ENCODE measurements at regions not wholly inside any gene's neighbourhood (a gene's known extent, or its start where the extent isn't known, plus 50 kb on each side); places are given as distances from the start of the nearest gene placed in this dataset.
A peak's percentile ranks its signal among the peaks of the same experiment; 100 is the strongest.

DNA sequence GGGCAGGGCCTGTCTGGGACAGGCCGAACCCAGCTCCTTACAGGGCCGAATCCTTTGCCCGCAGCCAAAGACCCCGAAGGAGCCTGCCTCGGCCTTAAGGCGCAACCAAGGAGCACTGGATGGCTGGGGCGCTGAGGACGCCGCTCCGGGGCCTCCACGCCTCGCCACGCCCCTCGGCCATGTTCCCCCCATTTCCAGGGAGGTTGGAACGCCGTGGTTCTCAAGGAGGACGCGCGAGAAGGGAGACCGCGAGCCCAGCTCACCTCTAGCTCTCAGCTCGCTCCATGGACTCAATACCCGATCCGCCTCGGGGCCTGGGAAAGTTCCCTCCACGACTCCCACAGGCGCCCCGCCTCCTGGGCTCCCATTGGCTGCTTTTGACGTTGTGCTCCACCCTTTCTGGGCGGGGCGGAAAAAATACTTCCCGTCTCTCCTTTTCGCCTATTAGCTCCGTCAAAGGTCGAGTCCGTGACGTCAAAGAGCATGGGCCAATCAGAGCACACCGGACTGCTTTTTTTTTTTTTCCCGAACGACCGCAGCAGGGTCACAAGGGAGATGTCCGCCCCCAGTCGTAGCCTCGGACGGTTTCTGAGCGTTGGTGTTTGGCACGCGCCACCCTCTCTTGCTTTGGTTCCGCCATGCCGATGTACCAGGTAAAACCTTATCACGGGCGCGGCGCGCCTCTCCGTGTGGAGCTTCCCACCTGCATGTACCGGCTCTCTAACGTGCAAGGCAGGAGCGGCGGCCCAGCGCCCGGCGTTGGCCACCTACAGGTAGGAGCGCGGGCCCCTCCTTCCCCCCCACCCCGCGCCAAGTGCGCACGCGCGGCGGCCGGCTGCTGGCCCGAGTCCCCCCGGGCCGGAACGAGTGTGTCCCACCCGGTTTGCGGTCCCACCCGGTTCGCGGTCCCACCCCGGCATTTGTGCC is 305.7 kb downstream of the TYW1 start (continued):
- TF ChIP-seq, protein P1, sequence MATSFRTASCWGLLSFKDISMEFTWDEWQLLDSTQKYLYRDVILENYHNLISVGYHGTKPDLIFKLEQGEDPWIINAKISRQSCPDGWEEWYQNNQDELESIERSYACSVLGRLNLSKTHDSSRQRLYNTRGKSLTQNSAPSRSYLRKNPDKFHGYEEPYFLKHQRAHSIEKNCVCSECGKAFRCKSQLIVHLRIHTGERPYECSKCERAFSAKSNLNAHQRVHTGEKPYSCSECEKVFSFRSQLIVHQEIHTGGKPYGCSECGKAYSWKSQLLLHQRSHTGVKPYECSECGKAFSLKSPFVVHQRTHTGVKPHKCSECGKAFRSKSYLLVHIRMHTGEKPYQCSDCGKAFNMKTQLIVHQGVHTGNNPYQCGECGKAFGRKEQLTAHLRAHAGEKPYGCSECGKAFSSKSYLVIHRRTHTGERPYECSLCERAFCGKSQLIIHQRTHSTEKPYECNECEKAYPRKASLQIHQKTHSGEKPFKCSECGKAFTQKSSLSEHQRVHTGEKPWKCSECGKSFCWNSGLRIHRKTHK (tag by site-specific recombination; IDR thresholded peaks at IDR 0.05), result no peak
- TF ChIP-seq, protein P2, sequence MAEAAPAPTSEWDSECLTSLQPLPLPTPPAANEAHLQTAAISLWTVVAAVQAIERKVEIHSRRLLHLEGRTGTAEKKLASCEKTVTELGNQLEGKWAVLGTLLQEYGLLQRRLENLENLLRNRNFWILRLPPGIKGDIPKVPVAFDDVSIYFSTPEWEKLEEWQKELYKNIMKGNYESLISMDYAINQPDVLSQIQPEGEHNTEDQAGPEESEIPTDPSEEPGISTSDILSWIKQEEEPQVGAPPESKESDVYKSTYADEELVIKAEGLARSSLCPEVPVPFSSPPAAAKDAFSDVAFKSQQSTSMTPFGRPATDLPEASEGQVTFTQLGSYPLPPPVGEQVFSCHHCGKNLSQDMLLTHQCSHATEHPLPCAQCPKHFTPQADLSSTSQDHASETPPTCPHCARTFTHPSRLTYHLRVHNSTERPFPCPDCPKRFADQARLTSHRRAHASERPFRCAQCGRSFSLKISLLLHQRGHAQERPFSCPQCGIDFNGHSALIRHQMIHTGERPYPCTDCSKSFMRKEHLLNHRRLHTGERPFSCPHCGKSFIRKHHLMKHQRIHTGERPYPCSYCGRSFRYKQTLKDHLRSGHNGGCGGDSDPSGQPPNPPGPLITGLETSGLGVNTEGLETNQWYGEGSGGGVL (tag by site-specific recombination; IDR thresholded peaks at IDR 0.05), result no peak
- TF ChIP-seq ZNF585B (tag by site-specific recombination; IDR thresholded peaks at IDR 0.05) (no peak), SALL2 (tag by site-specific recombination; IDR thresholded peaks at IDR 0.05; ENCODE audit: borderline replicate concordance) (no peak), ZNF76 (tag by site-specific recombination; IDR thresholded peaks at IDR 0.05; ENCODE audit: borderline replicate concordance, low read depth) (peak; percentile 70), ZNF791 (tag by site-specific recombination; IDR thresholded peaks at IDR 0.05) (no peak), ZNF214 (tag by site-specific recombination; IDR thresholded peaks at IDR 0.05; ENCODE audit: borderline replicate concordance) (no peak), ZNF391 (tag by site-specific recombination; IDR thresholded peaks at IDR 0.05; ENCODE audit: borderline replicate concordance, low read depth) (no peak), ZBTB17 (tag by site-specific recombination; IDR thresholded peaks at IDR 0.05) (peak; percentile 77), ZBTB48 (tag by site-specific recombination; IDR thresholded peaks at IDR 0.05) (no peak), ZNF155 (tag by site-specific recombination; IDR thresholded peaks at IDR 0.05) (no peak), ZNF114 (tag by site-specific recombination; IDR thresholded peaks at IDR 0.05) (no peak), ZNF580 (tag by site-specific recombination; IDR thresholded peaks at IDR 0.05) (no peak), SP7 (tag by site-specific recombination; IDR thresholded peaks at IDR 0.05) (peak; percentile 45; the same call in 1 of the 2 replicates), ZNF558 (tag by site-specific recombination; IDR thresholded peaks at IDR 0.05) (no peak), ZNF544 (tag by site-specific recombination; IDR thresholded peaks at IDR 0.05) (no peak), ZNF521 (tag by site-specific recombination; IDR thresholded peaks at IDR 0.05) (no peak), ZNF610 (tag by site-specific recombination; IDR thresholded peaks at IDR 0.05; ENCODE audit: borderline replicate concordance) (peak; percentile 68; the same call in 1 of the 2 replicates), ZNF248 (tag by site-specific recombination; IDR thresholded peaks at IDR 0.05) (no peak), ZNF121 (tag by site-specific recombination; IDR thresholded peaks at IDR 0.05) (no peak)
- TF ChIP-seq, protein P3, sequence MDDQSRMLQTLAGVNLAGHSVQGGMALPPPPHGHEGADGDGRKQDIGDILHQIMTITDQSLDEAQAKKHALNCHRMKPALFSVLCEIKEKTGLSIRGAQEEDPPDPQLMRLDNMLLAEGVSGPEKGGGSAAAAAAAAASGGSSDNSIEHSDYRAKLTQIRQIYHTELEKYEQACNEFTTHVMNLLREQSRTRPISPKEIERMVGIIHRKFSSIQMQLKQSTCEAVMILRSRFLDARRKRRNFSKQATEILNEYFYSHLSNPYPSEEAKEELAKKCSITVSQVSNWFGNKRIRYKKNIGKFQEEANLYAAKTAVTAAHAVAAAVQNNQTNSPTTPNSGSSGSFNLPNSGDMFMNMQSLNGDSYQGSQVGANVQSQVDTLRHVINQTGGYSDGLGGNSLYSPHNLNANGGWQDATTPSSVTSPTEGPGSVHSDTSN (CRISPR knock-in tag; IDR thresholded peaks at IDR 0.05), result no peak
- TF ChIP-seq, protein P4, sequence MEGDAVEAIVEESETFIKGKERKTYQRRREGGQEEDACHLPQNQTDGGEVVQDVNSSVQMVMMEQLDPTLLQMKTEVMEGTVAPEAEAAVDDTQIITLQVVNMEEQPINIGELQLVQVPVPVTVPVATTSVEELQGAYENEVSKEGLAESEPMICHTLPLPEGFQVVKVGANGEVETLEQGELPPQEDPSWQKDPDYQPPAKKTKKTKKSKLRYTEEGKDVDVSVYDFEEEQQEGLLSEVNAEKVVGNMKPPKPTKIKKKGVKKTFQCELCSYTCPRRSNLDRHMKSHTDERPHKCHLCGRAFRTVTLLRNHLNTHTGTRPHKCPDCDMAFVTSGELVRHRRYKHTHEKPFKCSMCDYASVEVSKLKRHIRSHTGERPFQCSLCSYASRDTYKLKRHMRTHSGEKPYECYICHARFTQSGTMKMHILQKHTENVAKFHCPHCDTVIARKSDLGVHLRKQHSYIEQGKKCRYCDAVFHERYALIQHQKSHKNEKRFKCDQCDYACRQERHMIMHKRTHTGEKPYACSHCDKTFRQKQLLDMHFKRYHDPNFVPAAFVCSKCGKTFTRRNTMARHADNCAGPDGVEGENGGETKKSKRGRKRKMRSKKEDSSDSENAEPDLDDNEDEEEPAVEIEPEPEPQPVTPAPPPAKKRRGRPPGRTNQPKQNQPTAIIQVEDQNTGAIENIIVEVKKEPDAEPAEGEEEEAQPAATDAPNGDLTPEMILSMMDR (tag by site-specific recombination; IDR thresholded peaks at IDR 0.05), result peak; percentile 70
- TF ChIP-seq, protein P5, sequence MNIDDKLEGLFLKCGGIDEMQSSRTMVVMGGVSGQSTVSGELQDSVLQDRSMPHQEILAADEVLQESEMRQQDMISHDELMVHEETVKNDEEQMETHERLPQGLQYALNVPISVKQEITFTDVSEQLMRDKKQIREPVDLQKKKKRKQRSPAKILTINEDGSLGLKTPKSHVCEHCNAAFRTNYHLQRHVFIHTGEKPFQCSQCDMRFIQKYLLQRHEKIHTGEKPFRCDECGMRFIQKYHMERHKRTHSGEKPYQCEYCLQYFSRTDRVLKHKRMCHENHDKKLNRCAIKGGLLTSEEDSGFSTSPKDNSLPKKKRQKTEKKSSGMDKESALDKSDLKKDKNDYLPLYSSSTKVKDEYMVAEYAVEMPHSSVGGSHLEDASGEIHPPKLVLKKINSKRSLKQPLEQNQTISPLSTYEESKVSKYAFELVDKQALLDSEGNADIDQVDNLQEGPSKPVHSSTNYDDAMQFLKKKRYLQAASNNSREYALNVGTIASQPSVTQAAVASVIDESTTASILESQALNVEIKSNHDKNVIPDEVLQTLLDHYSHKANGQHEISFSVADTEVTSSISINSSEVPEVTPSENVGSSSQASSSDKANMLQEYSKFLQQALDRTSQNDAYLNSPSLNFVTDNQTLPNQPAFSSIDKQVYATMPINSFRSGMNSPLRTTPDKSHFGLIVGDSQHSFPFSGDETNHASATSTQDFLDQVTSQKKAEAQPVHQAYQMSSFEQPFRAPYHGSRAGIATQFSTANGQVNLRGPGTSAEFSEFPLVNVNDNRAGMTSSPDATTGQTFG (tag by site-specific recombination; IDR thresholded peaks at IDR 0.05; ENCODE audit: borderline replicate concordance), result no peak
- TF ChIP-seq, protein P6, sequence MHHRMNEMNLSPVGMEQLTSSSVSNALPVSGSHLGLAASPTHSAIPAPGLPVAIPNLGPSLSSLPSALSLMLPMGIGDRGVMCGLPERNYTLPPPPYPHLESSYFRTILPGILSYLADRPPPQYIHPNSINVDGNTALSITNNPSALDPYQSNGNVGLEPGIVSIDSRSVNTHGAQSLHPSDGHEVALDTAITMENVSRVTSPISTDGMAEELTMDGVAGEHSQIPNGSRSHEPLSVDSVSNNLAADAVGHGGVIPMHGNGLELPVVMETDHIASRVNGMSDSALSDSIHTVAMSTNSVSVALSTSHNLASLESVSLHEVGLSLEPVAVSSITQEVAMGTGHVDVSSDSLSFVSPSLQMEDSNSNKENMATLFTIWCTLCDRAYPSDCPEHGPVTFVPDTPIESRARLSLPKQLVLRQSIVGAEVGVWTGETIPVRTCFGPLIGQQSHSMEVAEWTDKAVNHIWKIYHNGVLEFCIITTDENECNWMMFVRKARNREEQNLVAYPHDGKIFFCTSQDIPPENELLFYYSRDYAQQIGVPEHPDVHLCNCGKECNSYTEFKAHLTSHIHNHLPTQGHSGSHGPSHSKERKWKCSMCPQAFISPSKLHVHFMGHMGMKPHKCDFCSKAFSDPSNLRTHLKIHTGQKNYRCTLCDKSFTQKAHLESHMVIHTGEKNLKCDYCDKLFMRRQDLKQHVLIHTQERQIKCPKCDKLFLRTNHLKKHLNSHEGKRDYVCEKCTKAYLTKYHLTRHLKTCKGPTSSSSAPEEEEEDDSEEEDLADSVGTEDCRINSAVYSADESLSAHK (tag by site-specific recombination; IDR thresholded peaks at IDR 0.05), result 0 out of 2 replicates have a peak, but pooled peaks have one; percentile 21
- TF ChIP-seq, protein P7, sequence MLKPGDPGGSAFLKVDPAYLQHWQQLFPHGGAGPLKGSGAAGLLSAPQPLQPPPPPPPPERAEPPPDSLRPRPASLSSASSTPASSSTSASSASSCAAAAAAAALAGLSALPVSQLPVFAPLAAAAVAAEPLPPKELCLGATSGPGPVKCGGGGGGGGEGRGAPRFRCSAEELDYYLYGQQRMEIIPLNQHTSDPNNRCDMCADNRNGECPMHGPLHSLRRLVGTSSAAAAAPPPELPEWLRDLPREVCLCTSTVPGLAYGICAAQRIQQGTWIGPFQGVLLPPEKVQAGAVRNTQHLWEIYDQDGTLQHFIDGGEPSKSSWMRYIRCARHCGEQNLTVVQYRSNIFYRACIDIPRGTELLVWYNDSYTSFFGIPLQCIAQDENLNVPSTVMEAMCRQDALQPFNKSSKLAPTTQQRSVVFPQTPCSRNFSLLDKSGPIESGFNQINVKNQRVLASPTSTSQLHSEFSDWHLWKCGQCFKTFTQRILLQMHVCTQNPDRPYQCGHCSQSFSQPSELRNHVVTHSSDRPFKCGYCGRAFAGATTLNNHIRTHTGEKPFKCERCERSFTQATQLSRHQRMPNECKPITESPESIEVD (tag by site-specific recombination; IDR thresholded peaks at IDR 0.05), result no peak

All from HEK293 (cell line).